NCI-H2081 treated with DMSO at 0.1 percent for 48 hours (cell line): ENCODE measurements at regions not wholly inside any gene's neighbourhood (a gene's known extent, or its start where the extent isn't known, plus 50 kb on each side); places are given as distances from the start of the nearest gene placed in this dataset.

Experiments used
- DNase-seq: peaks from one replicate; lab custom pipeline; 2025; lab: John Stamatoyannopoulos, UW

- DNase-seq = no peak
Measured at GRCh38 chr5:8050616-8051175, 181.7 kb downstream of the MTRR start.

DNA sequence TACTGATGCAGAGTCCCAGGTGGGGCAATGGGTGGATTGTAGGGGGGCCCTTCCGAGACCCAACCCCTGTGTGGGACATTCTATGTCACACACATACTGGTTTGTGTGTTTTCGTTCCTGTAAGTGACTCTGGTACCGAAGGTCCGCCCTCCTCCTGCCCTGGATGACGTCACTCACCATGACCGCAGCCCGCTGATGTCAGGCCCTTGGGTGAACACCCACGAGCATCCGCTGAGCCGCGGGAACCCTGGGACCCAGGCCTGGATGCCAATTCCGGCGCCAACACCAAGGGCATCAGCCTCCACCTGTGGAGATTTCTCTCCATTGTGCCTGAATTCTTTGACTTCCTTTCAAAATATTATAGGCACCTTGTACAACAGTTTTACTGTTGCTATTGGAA lies 184.3 kb downstream of the MTRR start:
- no peak for DNase-seq

- no peak for DNase-seq
Measured at GRCh38 chr5:8057769-8058168, 188.8 kb downstream of the MTRR start.

GRCh38 chr5:8058616-8059190 lies 189.8 kb downstream of the MTRR start:
- no peak for DNase-seq

DNA sequence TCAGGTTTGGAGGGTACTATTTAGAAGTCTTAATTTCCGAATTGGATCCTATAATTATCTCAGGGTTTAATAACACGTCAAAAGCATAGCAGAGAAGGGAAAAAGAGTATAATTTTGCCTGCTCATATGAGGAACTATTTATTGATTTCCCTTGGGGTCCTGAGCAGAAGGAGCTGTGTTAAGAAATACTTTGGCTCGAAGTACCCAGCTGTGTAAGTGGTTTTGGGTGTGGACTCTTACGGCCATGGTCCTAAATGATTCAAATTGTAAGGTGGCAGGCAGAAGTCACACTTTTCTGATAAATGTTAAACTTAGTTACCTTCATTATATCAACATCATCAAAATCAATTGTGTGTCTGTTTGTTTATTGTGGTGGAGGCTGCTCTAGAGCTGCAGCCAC lies 190.4 kb downstream of the MTRR start:
- no peak for DNase-seq

- no peak for DNase-seq
Measured at GRCh38 chr5:8060235-8060952, 191.4 kb downstream of the MTRR start.

DNA sequence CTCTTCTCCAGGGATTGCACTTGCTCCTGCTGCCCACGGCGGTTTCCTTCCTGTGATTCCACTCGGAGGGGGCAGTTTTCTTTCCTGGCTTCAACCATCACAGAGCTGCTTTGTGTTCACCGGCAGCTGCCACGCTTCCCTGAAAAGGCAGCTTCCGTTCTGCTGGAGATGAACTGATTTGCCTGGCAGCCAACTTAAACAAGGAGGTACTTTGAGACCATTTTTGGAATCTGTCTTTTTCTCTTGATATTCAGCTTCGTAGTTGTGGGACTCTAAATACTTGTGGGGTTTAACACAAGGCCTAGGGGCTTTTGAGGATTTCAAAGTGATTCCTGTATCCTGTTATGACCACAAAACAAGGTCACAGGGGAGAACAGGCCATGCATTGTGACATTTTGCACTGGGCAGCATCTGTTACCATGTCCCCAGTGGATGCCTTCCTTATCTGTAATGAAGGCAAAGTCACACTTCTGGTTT lies 192.0 kb downstream of the MTRR start:
- DNase-seq = no peak

DNA sequence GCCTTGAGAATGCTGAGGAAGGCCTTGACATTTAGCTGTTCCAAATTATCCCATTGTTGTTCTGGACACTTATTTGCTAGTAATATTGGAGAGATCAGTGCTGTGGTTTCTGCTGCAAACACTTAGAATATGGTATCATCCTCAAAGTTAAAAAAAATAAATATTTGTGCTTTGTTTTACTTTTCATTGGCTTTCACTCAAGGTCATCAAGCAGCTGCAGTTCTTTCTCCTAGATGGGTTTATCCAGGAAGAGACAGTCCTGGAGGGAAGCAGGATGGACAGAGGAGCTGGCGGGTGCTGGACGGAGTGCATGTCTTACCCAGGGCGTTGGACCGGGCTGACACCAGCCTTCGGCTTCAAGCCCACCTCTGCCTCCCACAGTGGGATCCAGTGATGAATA lies 193.6 kb downstream of the MTRR start:
- DNase-seq = no peak

DNA sequence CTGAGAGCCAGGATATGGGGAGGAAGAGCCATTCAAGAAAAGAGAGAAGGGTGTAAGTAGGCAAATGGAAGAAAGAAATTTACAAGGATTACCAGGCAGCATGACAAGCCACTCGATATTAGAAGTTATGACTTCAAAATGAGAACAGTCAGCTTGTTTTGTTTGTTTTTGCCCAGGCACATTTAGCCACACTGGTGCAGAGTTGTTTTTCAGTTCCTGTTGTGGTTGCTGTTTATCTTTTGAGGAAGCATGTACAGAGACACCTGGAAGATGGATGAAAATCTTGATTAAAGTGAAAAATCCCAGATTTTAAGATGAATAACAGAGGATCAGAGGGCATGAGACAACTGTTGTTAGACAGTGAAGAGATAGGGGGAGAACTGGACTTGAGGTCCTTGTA lies 199.1 kb downstream of the MTRR start:
- no peak for DNase-seq

GRCh38 chr5:8070138-8070537 lies 201.2 kb downstream of the MTRR start:
- no peak for DNase-seq

DNA sequence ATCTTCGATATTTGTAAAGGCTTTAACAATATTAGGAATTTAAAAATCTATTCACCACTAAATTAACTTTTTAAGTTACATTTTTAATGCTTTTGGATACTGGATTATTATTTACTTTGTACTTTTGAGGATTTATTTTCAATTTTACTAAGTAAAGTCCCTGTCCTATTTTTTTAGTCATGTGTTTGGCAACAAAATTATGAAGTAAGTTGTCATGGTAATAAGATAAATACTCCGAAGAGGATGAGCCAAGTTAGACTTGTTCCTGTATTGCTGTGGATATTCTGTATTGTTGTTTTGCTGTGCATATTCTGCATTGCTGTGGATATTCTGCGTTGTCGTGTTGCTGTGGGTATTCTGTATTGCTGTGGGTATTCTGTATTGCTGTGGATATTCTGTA lies 210.1 kb downstream of the MTRR start:
- no peak for DNase-seq

GRCh38 chr5:8081179-8081578 lies 212.2 kb downstream of the MTRR start:
- peak; percentile 62 for DNase-seq

DNA sequence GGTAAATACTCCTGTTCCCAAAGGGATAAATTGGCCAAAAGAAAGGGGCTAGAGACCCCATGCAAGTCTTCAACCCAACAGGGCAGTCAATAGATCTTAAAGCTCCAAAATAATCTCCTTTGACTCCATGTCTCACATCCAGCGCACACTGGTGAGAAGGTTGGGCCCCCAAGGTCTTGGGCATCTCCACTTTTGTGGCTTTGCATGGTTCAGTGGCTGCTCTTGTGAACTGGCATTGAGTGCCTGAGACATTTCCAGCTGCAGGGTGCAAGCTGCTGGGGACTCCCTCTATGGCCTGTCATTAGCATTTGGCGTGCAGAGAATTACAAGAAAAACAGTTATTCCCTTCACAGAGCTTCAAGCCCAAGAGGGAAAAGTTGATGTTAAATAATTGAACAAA lies 224.7 kb downstream of the MTRR start:
- no peak for DNase-seq

DNA sequence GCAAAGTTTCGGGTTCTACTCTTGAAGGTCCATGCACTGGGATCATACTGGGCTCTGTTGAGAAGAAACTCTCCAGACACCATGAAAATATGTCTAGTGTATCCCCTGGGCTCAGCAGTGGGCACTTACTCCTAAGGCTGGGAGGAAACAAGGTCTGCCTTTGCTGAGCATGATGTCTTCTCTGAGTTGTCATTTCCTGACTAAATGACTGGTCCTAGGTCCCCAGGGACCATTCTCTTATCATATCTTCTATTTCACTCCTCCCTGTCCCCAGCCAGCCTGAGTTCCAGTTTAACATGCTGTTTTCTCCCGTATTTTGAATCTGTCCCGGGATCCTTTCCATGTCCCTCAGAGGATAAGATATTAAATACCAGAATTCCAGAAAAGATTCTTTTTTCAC lies 225.4 kb downstream of the MTRR start:
- no peak for DNase-seq

DNA sequence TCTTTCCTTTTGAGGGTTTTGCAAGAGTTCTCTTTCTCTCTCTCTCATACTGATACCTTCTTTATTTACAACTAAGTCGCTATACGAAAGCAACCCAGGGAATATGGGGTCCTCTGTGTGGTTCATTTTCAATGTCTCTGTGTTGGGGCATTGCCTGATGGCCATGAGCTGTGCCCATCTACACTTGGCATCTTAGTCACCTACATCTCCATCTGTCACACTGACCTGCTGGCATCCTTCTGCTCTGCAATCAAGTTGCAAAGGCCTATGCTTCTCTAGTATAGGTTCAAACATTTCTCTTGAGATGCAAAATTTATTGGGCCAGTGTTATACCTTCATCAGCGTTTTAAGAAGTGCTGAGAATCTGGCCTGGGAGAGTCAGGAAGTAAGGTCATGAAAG lies 228.2 kb downstream of the MTRR start:
- DNase-seq = no peak

GRCh38 chr5:8098081-8098480 lies 229.1 kb downstream of the MTRR start:
- DNase-seq = no peak

GRCh38 chr5:8102714-8103113 lies 233.8 kb downstream of the MTRR start:
- no peak for DNase-seq

DNA sequence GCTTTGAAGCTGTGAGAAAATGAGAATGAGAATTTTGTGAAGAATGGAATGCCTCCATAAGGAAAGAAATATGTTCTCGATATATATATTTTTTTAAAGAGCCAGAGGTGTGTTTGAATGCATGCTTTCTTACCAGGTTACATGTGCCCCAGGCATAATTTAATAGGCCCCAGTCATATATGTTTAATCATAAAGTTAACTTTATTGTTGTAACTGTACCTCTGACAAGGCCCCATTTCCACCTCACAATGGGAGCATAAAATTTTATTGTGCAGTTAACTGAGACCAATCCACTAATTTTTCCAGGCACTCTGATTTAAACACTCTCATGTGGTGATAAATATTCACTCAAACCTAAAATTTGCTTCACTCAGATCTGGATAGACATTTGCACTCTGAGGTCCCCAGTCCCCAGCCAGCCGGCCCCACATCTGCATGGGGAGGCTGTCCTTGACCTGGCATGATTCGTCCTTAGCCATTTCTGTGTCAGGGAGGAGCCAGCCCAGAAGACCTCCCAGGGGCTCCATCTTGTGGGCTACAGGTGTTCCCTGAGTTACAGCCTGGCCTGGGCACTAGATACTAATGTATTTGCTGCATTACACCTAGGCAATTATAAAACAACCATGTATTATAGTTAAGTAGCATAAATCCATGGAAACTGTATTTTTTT lies 245.8 kb downstream of the MTRR start:
- DNase-seq = no peak

GRCh38 chr5:8123559-8123958 lies 254.6 kb downstream of the MTRR start:
- DNase-seq = no peak

DNA sequence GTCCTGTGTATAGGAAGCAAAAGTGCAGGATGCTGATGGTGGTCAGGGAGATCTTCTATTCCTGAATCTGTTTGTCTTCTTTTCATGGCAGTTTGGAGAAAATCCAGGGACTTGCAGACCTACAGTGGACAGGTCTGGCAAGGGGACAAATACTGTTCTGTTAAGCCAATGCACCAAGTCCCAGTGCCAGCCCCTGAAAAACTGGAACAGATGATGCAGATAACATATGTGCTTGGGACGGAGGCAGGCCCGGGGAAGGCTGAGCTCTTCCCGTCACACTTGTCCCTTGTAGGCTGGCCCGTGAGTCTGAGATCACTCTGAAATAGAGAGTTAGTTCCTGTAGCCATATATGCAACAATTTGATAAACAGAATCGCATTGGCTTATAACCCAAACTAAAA lies 265.7 kb downstream of the MTRR start:
- DNase-seq = no peak

DNA sequence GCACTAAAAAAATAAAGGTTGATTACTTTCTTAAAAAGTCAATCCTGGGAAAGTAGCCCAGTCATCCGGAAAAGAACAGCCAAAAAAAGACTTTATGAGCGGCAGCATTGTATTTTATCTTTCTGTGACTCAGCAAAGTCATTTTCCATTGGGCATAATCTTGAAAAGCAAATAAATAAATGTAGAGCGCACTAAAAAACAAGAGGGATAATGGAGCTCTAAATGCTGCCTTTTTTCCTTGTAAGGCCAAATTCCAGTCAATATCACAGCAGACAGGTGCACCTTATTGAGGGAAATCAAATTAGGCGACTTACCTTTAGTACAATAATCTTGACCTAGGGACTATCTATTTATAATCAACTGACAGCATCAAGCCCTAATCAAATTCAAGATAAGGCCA lies 266.8 kb downstream of the MTRR start:
- DNase-seq = no peak

GRCh38 chr5:8136271-8136670 lies 267.3 kb downstream of the MTRR start:
- DNase-seq = no peak

- no peak for DNase-seq
Measured at GRCh38 chr5:8137941-8138550, 269.1 kb downstream of the MTRR start.
